ENCODE measurements at regions not wholly inside any gene's neighbourhood (a gene's known extent, or its start where the extent isn't known, plus 50 kb on each side); places are given as distances from the start of the nearest gene placed in this dataset.

DNA sequence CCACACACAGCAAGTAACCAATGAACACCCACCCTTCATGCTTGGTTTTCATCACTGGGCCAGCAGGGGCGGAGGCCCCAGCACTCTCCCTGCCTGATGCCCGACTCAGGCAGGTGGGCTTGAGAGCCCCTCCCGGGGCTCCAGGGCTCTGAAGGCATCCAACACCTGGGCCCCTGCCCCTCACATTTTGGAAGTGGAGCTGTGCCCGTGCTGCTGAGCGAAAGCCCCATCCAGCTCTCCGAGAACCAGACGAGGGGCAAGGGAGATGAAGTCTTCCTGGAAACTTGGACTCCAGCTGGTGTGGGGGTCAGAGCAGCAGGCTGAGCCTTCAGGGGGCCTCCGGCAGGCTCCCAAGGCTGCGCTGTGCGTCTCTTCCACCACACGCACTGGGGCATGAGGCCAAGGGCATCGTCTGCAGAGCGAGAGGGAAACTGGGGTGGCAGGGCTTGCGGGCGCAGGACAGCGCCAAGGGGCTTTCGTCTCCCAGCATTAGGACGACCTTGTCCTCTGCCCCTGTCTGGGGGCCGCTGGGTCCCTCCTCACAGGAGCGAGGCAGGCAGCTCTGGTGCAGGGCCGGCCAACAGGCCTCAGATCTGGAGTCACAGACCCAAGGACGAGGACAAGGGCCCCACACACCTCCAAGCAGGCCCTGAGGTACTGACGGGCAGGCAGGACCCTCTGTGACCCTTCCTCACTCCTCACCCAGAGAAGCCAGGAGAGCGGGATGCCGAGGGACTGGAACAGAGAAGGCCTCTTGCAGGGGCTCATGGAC is 108.3 kb upstream of the FAM20C start:
- no peak overlapping the region for H3K4me3 ChIP-seq (ENCODE audit: low read depth, low read length)
- no peak for TF ChIP-seq CTCF (conservative IDR thresholded peaks at IDR 0.05; ENCODE audit: low read depth, low read length)
- no peak for DNase-seq (ENCODE audit: low read depth)

GRCh38 chr7:84633-85020 is 107.7 kb upstream of the FAM20C start:
- TF ChIP-seq CTCF (conservative IDR thresholded peaks at IDR 0.05; ENCODE audit: low read depth, low read length): no peak
- H3K4me3 ChIP-seq (ENCODE audit: low read depth, low read length): no peak overlapping the region
- DNase-seq (ENCODE audit: low read depth): no peak

DNA sequence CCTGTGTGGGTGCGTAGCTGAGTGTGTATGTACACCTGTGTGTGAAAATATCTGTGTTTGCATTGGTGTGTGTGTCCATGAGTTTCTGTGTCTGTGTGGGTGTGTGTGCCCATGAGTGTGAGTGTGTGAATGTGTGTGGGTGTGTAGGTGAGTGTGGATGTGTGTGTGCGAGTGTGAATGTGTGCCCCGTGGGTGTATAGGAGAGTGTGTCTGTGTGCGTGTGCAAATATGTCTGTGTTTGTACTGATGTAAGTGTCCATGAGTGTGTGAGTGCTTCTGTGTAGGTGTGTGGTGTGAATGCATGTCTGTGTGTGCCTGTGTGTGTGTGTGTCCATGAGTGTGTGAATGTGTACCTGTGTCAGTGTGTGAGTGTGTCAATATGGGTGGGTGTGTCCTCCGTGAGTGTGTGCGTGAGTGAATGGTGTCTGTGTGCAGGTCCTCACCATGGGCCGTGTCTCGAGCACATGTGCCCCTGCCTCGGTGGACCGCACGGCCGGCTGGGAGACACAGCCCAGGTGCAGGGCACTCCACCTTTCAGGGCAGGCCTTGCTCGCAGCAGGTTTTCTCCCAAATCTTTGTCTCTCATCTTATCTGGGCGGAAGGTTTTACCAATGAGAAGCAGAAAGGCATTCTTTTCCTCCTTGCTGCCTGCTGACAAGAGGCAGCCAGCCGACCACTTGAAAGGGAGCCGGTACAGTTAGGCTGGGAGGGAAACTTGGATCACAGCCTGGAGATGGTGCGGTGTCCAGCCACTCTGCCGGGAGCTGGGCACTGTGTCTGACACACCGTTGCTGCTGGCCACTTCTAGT is 107.1 kb upstream of the FAM20C start:
- DNase-seq (ENCODE audit: low read depth): no peak
- no peak overlapping the region for H3K4me3 ChIP-seq (ENCODE audit: low read depth, low read length)
- TF ChIP-seq CTCF (conservative IDR thresholded peaks at IDR 0.05; ENCODE audit: low read depth, low read length): no peak

- TF ChIP-seq CTCF (conservative IDR thresholded peaks at IDR 0.05; ENCODE audit: low read depth, low read length): no peak
- no peak overlapping the region for H3K4me3 ChIP-seq (ENCODE audit: low read depth, low read length)
Observed at GRCh38 chr7:85883-86515, 106.4 kb upstream of the FAM20C start.

GRCh38 chr7:86629-87028 is 105.7 kb upstream of the FAM20C start:
- no peak overlapping the region for H3K4me3 ChIP-seq (ENCODE audit: low read depth, low read length)
- DNase-seq (ENCODE audit: low read depth): no peak

More at GRCh38 chr7:85883-86515, 106.4 kb upstream of the FAM20C start:
- no peak for DNase-seq (ENCODE audit: low read depth)

GRCh38 chr7:87047-87446 is 105.3 kb upstream of the FAM20C start:
- TF ChIP-seq CTCF (conservative IDR thresholded peaks at IDR 0.05; ENCODE audit: low read depth, low read length): no peak
- DNase-seq (ENCODE audit: low read depth): no peak
- no peak overlapping the region for H3K4me3 ChIP-seq (ENCODE audit: low read depth, low read length)

More at GRCh38 chr7:86629-87028, 105.7 kb upstream of the FAM20C start:
- TF ChIP-seq CTCF (conservative IDR thresholded peaks at IDR 0.05; ENCODE audit: low read depth, low read length): no peak

All from epithelial cell of proximal tubule (primary cell).